Lung (tissue), 11 donors: ENCODE measurements at regions not wholly inside any gene's neighbourhood (a gene's known extent, or its start where the extent isn't known, plus 50 kb on each side); places are given as distances from the start of the nearest gene placed in this dataset.
A peak's percentile ranks its signal among the peaks of the same experiment; 100 is the strongest.

Experiments
- ATAC-seq: fragments of 200-7000 bp; cut with Tn5 transposase; one replicate; pipeline ENCODE4 v1.9.1; 2020; ENCODE audit warnings: moderate number of reproducible peaks; ENCODE audit not compliant: insufficient read depth, low FRiP score
- DNase-seq, 3 donors: peaks; one replicate each; pipeline ENCODE4 v3.0.0-alpha.2; 2013 to 2017
- H3K27ac ChIP-seq, 2 donors: one replicate each; pipeline ENCODE4 v1.5.1; 2013; ENCODE audit warnings: mild to moderate bottlenecking in 2 of 2, moderate library complexity in 2 of 2, control low read depth in 1 of 2, inconsistent platforms in 1 of 2, low read depth in 1 of 2, low read length in 1 of 2
- H3K27me3 ChIP-seq, 3 donors: one replicate each; pipeline ENCODE4 v1.5.1; 2013; ENCODE audit warnings: low read length in 2 of 3; ENCODE audit not compliant: control insufficient read depth in 3 of 3, insufficient read depth in 3 of 3
- H3K36me3 ChIP-seq, 4 donors: one replicate each; pipeline ENCODE4 v1.5.1; 2013; ENCODE audit warnings: low read length in 4 of 4, mild to moderate bottlenecking in 1 of 4, moderate library complexity in 1 of 4; ENCODE audit not compliant: control insufficient read depth in 4 of 4, insufficient read depth in 4 of 4
- H3K4me1 ChIP-seq, 5 donors: one replicate each; pipeline ENCODE4 v1.5.1; 2013; ENCODE audit warnings: low read length in 5 of 5, mild to moderate bottlenecking in 2 of 5, moderate library complexity in 1 of 5; ENCODE audit not compliant: control insufficient read depth in 5 of 5, insufficient read depth in 5 of 5
- H3K4me3 ChIP-seq: one replicate; pipeline ENCODE4 v1.5.1; 2013; ENCODE audit warnings: mild to moderate bottlenecking, control low read depth, moderate library complexity
- H3K9ac ChIP-seq, 2 donors: one replicate each; pipeline ENCODE4 v1.5.1; 2013; ENCODE audit warnings: low read length in 2 of 2, control low read depth in 1 of 2; ENCODE audit not compliant: insufficient read depth in 1 of 2
- H3K9me3 ChIP-seq, 4 donors: one replicate each; pipeline ENCODE4 v1.5.1; 2013; ENCODE audit warnings: low read length in 3 of 4, mild to moderate bottlenecking in 1 of 4, moderate library complexity in 1 of 4; ENCODE audit not compliant: control insufficient read depth in 4 of 4, insufficient read depth in 3 of 4
- WGBS, 2 donors: extraction: QIAGEN DNeasy Blood & Tissue Kit; methylation state at CpG; one replicate each; pipeline ENCODE4 v1.1.7; 2013; 5-methylcytosine and 5-hydroxymethylcytosine counted together
- TF ChIP-seq, protein P1 (sequence below): IDR thresholded peaks from 2 replicates; pipeline ENCODE4 v1.5.1; 2012; ENCODE audit warnings: mild to moderate bottlenecking; ENCODE audit errors: control extremely low read depth, extremely low read depth
- donor health status: control.
- donor health status: control.
- donor health status: Bipolar disorder and iron deficiency.
- donor health status: healthy.
- donor health status: DM: yes; HTN: yes; CAD: no.

DNA sequence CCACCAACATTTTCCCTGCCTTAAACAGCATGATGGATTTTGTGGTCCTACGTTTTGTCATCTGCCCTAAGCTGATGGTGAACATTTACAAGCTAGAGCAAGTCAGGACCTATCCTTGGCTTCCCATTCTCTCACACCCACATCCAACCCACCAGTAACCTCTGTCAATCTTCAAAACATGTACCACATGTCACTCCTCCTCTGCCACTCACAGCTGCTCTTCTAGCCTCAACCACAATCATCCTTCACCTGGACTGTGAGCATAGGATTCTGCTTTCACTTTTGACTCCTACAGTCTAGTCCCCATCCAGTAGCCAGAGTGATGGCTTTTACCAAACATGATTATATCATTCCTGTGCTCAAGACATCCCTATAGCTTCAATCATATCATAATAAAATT, 279.8 kb upstream of the DLGAP1 start:
- Histone ChIP-seq H3K36me3 (no peaks in the 10 kb centered on the region), H3K9ac (no peak overlapping the region), H3K9me3 (peaks cover 0 to 1% (median 0%) of the 10 kb centered on the region in 4 donors), H3K27me3 (no peaks in the 10 kb centered on the region), H3K4me1 (no peaks in the 10 kb centered on the region), H3K4me3 (no peak overlapping the region), H3K27ac (no peak overlapping the region)
- no peak for ATAC-seq
- DNase-seq, result no peak
- TF ChIP-seq, protein P1, sequence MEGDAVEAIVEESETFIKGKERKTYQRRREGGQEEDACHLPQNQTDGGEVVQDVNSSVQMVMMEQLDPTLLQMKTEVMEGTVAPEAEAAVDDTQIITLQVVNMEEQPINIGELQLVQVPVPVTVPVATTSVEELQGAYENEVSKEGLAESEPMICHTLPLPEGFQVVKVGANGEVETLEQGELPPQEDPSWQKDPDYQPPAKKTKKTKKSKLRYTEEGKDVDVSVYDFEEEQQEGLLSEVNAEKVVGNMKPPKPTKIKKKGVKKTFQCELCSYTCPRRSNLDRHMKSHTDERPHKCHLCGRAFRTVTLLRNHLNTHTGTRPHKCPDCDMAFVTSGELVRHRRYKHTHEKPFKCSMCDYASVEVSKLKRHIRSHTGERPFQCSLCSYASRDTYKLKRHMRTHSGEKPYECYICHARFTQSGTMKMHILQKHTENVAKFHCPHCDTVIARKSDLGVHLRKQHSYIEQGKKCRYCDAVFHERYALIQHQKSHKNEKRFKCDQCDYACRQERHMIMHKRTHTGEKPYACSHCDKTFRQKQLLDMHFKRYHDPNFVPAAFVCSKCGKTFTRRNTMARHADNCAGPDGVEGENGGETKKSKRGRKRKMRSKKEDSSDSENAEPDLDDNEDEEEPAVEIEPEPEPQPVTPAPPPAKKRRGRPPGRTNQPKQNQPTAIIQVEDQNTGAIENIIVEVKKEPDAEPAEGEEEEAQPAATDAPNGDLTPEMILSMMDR, result no peak
- WGBS, 2 donors, result 81 to 87% methylated on average over 1 of the region's 1 CpG

DNA sequence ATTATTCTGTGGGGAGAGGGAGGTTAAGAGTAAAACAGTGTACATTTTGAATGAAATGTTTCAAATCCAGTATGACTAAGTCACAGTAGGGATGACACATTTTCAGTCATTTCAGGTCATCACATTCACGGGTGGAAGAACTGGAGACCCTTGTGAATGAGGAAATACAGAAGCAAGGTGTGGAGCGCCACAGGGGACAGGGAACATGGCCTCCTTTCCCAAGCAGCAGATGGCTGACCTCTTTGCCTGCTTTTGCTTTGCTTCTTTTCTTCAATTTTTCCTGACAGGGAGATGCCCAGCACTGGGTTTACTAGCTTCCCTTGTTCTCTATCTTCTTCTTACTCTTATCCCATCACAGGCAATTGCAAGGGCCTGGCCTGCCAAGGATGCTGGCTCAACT, 278.9 kb upstream of the DLGAP1 start:
- no peak overlapping the region for H3K4me3 ChIP-seq
- no peak overlapping the region for H3K27ac ChIP-seq
- no peaks in the 10 kb centered on the region for H3K36me3 ChIP-seq
- H3K4me1 ChIP-seq, result no peaks in the 10 kb centered on the region
- no peak for ATAC-seq
- 85 to 86% methylated on average over 2 of the region's 2 CpGs for WGBS, 2 donors
- TF ChIP-seq, protein P1, result no peak
- no peak for DNase-seq
- no peak overlapping the region for H3K9ac ChIP-seq
- H3K9me3 ChIP-seq, result peaks cover 0 to 3% (median 0%) of the 10 kb centered on the region in 4 donors
- H3K27me3 ChIP-seq, result no peaks in the 10 kb centered on the region

DNA sequence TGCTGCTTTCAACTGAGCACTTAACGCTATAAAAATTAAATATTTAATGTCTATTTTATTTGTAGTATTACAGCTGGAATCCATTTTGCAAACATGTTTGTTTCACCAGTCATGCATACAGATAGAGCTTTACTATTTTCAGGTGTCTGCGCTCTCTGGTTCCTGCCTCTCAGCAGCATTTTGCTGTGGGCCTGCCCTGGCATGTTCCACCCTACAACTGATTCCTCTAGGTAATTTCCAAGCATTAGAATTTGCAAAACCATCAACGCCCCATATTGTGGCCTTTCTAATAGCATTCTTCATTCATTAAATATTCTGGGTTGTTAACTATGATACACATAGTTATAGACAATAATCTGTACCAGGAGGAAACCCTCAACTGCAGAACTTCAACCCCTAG, 266.4 kb upstream of the DLGAP1 start:
- Histone ChIP-seq H3K27me3 (no peaks in the 10 kb centered on the region), H3K27ac (no peak overlapping the region), H3K4me3 (no peak overlapping the region), H3K9me3 (no peaks in the 10 kb centered on the region), H3K36me3 (no peaks in the 10 kb centered on the region), H3K4me1 (no peaks in the 10 kb centered on the region), H3K9ac (no peak overlapping the region)
- ATAC-seq (no peak), DNase-seq (no peak)
- 93 to 95% methylated on average over 3 of the region's 3 CpGs for WGBS, 2 donors
- TF ChIP-seq, protein P1, result no peak

DNA sequence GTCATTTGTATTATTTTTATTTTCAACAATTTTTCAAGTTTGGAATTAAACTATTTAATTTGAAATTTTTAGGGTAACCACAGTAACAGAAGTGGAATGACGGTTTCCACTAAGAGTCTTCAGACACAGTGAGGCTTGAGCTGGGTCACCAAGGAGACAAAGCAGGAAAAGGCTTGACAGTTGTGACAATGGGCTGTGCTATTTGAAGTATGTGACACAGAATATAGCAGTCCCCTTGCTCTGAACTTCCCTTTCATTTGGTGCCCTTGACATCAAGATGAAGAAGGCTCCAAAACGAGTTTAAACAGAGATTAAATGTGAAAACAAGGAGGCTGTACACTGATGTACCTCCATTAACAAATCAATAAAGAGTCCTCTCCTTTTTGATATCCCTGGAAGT, 265.4 kb upstream of the DLGAP1 start:
- no peak overlapping the region for H3K9ac ChIP-seq
- H3K4me3 ChIP-seq, result no peak overlapping the region
- H3K4me1 ChIP-seq, result no peaks in the 10 kb centered on the region
- TF ChIP-seq, protein P1, result no peak
- WGBS, 2 donors, result 9 to 28% methylated on average over 2 of the region's 2 CpGs
- no peak overlapping the region for H3K27ac ChIP-seq
- no peaks in the 10 kb centered on the region for H3K36me3 ChIP-seq
- peak in 1 of 3 donors; percentile 18 for DNase-seq
- no peaks in the 10 kb centered on the region for H3K9me3 ChIP-seq
- H3K27me3 ChIP-seq, result no peaks in the 10 kb centered on the region
- no peak for ATAC-seq
